ENCODE measurements at regions not wholly inside any gene's neighbourhood (a gene's known extent, or its start where the extent isn't known, plus 50 kb on each side); places are given as distances from the start of the nearest gene placed in this dataset.

DNA sequence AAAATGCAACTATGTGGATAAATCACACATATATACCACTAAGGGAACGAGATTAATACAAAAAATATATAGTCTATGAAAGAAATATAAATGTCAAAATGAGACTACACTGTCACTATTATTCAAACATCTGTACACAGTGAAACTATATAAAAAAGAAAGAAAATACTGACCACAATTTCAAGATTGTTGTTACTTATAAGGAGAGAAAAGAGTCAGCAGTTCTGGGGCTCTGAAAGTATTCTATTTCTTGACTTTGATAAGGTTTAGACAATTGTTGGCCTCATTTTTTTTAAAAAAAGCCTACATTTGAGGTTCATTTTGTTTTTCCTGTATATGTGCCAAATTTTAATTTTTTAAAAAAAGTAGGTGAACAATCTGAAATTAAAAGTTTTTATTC, 319.3 kb upstream of the CHRM3 start:
- TF ChIP-seq POLR2AphosphoS5 (IDR thresholded peaks at IDR 0.05; ENCODE audit: borderline replicate concordance, low read depth, low read length) = no peak
- TF ChIP-seq EZH2 (IDR thresholded peaks at IDR 0.05) = no peak
- TF ChIP-seq FOXP2 (optimal IDR thresholded peaks at IDR 0.05; ENCODE audit: control extremely low read depth, extremely low read length, insufficient read depth) = no peak
- H3K9me3 ChIP-seq (ENCODE audit: low read depth, low read length) = no peaks in the 10 kb centered on the region
- H3K36me3 ChIP-seq (ENCODE audit: insufficient read depth, low read length) = no peaks in the 10 kb centered on the region
- H3K27ac ChIP-seq = no peak overlapping the region
- DNase-seq (ENCODE audit: low read depth, low spot score) = no peak
- no peak overlapping the region for H3K4me3 ChIP-seq
- H3K9ac ChIP-seq (ENCODE audit: insufficient read length) = no peak overlapping the region

GRCh38 chr1:239061770-239062169, 324.6 kb upstream of the CHRM3 start:
- DNase-seq (ENCODE audit: low read depth, low spot score) = no peak
- TF ChIP-seq EZH2 (IDR thresholded peaks at IDR 0.05) (no peak), POLR2AphosphoS5 (IDR thresholded peaks at IDR 0.05; ENCODE audit: borderline replicate concordance, low read depth, low read length) (no peak), FOXP2 (optimal IDR thresholded peaks at IDR 0.05; ENCODE audit: control extremely low read depth, extremely low read length, insufficient read depth) (no peak)
- no peaks in the 10 kb centered on the region for H3K36me3 ChIP-seq (ENCODE audit: insufficient read depth, low read length)
- H3K4me3 ChIP-seq = no peak overlapping the region
- H3K9me3 ChIP-seq (ENCODE audit: low read depth, low read length) = no peaks in the 10 kb centered on the region
- no peak overlapping the region for H3K27ac ChIP-seq
- H3K9ac ChIP-seq (ENCODE audit: insufficient read length) = no peak overlapping the region

GRCh38 chr1:239058190-239058589, 328.2 kb upstream of the CHRM3 start:
- no peaks in the 10 kb centered on the region for H3K36me3 ChIP-seq (ENCODE audit: insufficient read depth, low read length)
- TF ChIP-seq FOXP2 (optimal IDR thresholded peaks at IDR 0.05; ENCODE audit: control extremely low read depth, extremely low read length, insufficient read depth) = no peak
- TF ChIP-seq EZH2 (IDR thresholded peaks at IDR 0.05) = no peak
- no peak for TF ChIP-seq POLR2AphosphoS5 (IDR thresholded peaks at IDR 0.05; ENCODE audit: borderline replicate concordance, low read depth, low read length)
- H3K27ac ChIP-seq = no peak overlapping the region
- DNase-seq (ENCODE audit: low read depth, low spot score) = no peak
- H3K9me3 ChIP-seq (ENCODE audit: low read depth, low read length) = no peaks in the 10 kb centered on the region
- no peak overlapping the region for H3K4me3 ChIP-seq
- H3K9ac ChIP-seq (ENCODE audit: insufficient read length) = no peak overlapping the region

GRCh38 chr1:239056940-239057339, 329.4 kb upstream of the CHRM3 start:
- no peak overlapping the region for H3K4me3 ChIP-seq

DNA sequence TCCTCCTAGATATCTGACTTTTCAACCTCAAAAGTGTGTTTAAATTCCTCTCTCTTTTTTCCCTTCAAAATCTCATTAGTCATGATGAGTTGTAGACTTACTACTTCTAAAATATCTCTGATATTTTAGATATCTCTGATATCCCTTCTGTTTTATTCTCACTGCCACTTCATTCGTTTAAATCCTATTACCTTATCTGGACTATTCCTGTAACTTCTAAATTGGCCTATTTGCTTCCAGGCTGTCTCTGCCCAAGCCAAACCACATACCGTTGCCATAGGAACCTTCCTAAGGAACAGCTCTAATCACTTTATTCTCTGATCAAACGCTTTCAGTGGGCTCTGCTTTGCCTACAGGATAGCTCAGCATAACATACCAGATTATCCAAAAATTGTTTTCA, 333.1 kb upstream of the CHRM3 start:
- H3K9ac ChIP-seq (ENCODE audit: insufficient read length) = no peak overlapping the region
- DNase-seq (ENCODE audit: low read depth, low spot score) = no peak
- H3K27ac ChIP-seq = no peak overlapping the region
- no peaks in the 10 kb centered on the region for H3K36me3 ChIP-seq (ENCODE audit: insufficient read depth, low read length)
- TF ChIP-seq FOXP2 (optimal IDR thresholded peaks at IDR 0.05; ENCODE audit: control extremely low read depth, extremely low read length, insufficient read depth) (no peak), POLR2AphosphoS5 (IDR thresholded peaks at IDR 0.05; ENCODE audit: borderline replicate concordance, low read depth, low read length) (no peak)
- no peaks in the 10 kb centered on the region for H3K9me3 ChIP-seq (ENCODE audit: low read depth, low read length)
- H3K4me3 ChIP-seq = no peak overlapping the region

More at GRCh38 chr1:239056940-239057339, 329.4 kb upstream of the CHRM3 start:
- no peak for DNase-seq (ENCODE audit: low read depth, low spot score)
- TF ChIP-seq EZH2 (IDR thresholded peaks at IDR 0.05) (no peak), POLR2AphosphoS5 (IDR thresholded peaks at IDR 0.05; ENCODE audit: borderline replicate concordance, low read depth, low read length) (no peak), FOXP2 (optimal IDR thresholded peaks at IDR 0.05; ENCODE audit: control extremely low read depth, extremely low read length, insufficient read depth) (no peak)
- Histone ChIP-seq H3K9me3 (ENCODE audit: low read depth, low read length) (no peaks in the 10 kb centered on the region), H3K9ac (ENCODE audit: insufficient read length) (no peak overlapping the region), H3K36me3 (ENCODE audit: insufficient read depth, low read length) (no peaks in the 10 kb centered on the region), H3K27ac (no peak overlapping the region)

DNA sequence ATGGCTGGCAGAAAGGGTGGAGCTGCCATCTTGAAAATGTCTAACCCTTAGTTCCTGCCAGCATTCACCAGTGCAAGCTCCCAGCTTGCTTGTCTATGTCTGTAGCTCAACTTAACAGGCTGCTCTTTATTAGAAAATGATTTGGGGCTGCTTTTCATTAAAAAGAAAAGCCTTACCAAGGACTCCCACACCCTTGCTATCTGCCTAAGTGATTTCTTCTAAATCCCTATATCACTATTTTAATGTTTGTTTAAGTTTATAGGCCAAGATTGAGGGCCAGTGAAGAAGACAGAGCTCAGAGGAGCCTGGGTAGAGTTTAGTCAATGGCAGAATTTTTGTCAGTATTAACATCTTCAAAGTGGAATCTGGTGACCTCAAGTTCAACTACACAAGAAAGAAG, 336.8 kb upstream of the CHRM3 start:
- Histone ChIP-seq H3K9ac (ENCODE audit: insufficient read length) (no peak overlapping the region), H3K9me3 (ENCODE audit: low read depth, low read length) (no peaks in the 10 kb centered on the region), H3K27ac (no peak overlapping the region), H3K36me3 (ENCODE audit: insufficient read depth, low read length) (no peaks in the 10 kb centered on the region), H3K4me3 (no peak overlapping the region)
- no peak for TF ChIP-seq EZH2 (IDR thresholded peaks at IDR 0.05)
- TF ChIP-seq POLR2AphosphoS5 (IDR thresholded peaks at IDR 0.05; ENCODE audit: borderline replicate concordance, low read depth, low read length) = no peak
- TF ChIP-seq FOXP2 (optimal IDR thresholded peaks at IDR 0.05; ENCODE audit: control extremely low read depth, extremely low read length, insufficient read depth) = no peak
- DNase-seq (ENCODE audit: low read depth, low spot score) = no peak

- H3K27ac ChIP-seq = no peak overlapping the region
- TF ChIP-seq FOXP2 (optimal IDR thresholded peaks at IDR 0.05; ENCODE audit: control extremely low read depth, extremely low read length, insufficient read depth) = no peak
- TF ChIP-seq POLR2AphosphoS5 (IDR thresholded peaks at IDR 0.05; ENCODE audit: borderline replicate concordance, low read depth, low read length) = no peak
- TF ChIP-seq EZH2 (IDR thresholded peaks at IDR 0.05) = no peak
- H3K36me3 ChIP-seq (ENCODE audit: insufficient read depth, low read length) = no peaks in the 10 kb centered on the region
- H3K4me3 ChIP-seq = no peak overlapping the region
- no peak overlapping the region for H3K9ac ChIP-seq (ENCODE audit: insufficient read length)
- DNase-seq (ENCODE audit: low read depth, low spot score) = no peak
- H3K9me3 ChIP-seq (ENCODE audit: low read depth, low read length) = no peaks in the 10 kb centered on the region
Measured at GRCh38 chr1:239044829-239045228, 341.5 kb upstream of the CHRM3 start.

- DNase-seq (ENCODE audit: low read depth, low spot score) = no peak
- H3K9me3 ChIP-seq (ENCODE audit: low read depth, low read length) = no peaks in the 10 kb centered on the region
Measured at GRCh38 chr1:239040523-239040922, 345.8 kb upstream of the CHRM3 start.

GRCh38 chr1:239031310-239031709, 355.1 kb upstream of the CHRM3 start:
- no peaks in the 10 kb centered on the region for H3K9me3 ChIP-seq (ENCODE audit: low read depth, low read length)

More at GRCh38 chr1:239040523-239040922, 345.8 kb upstream of the CHRM3 start:
- Histone ChIP-seq H3K9ac (ENCODE audit: insufficient read length) (no peak overlapping the region), H3K27ac (no peak overlapping the region), H3K4me3 (no peak overlapping the region), H3K36me3 (ENCODE audit: insufficient read depth, low read length) (no peaks in the 10 kb centered on the region)
- TF ChIP-seq FOXP2 (optimal IDR thresholded peaks at IDR 0.05; ENCODE audit: control extremely low read depth, extremely low read length, insufficient read depth) (no peak), EZH2 (IDR thresholded peaks at IDR 0.05) (no peak), POLR2AphosphoS5 (IDR thresholded peaks at IDR 0.05; ENCODE audit: borderline replicate concordance, low read depth, low read length) (no peak)

More at GRCh38 chr1:239031310-239031709, 355.1 kb upstream of the CHRM3 start:
- H3K4me3 ChIP-seq = no peak overlapping the region
- no peak for TF ChIP-seq POLR2AphosphoS5 (IDR thresholded peaks at IDR 0.05; ENCODE audit: borderline replicate concordance, low read depth, low read length)
- no peak for TF ChIP-seq EZH2 (IDR thresholded peaks at IDR 0.05)
- TF ChIP-seq FOXP2 (optimal IDR thresholded peaks at IDR 0.05; ENCODE audit: control extremely low read depth, extremely low read length, insufficient read depth) = no peak
- H3K9ac ChIP-seq (ENCODE audit: insufficient read length) = no peak overlapping the region
- DNase-seq (ENCODE audit: low read depth, low spot score) = no peak
- H3K27ac ChIP-seq = no peak overlapping the region
- no peaks in the 10 kb centered on the region for H3K36me3 ChIP-seq (ENCODE audit: insufficient read depth, low read length)

Measured in SK-N-MC (cell line).